ENCODE measurements at regions not wholly inside any gene's neighbourhood (a gene's known extent, or its start where the extent isn't known, plus 50 kb on each side); places are given as distances from the start of the nearest gene placed in this dataset.

GRCh38 chr2:215579809-215580208 is 143.9 kb upstream of the FN1 start:
- TF ChIP-seq CTCF (IDR thresholded peaks at IDR 0.05; ENCODE audit: control insufficient read depth, insufficient read depth, low read depth, low read length, missing control alignments): no peak
- DNase-seq (ENCODE audit: low read depth): peak; percentile 81
- H3K4me3 ChIP-seq (ENCODE audit: control insufficient read depth, low read depth, low read length): no peak overlapping the region

GRCh38 chr2:215577356-215577755 is 141.5 kb upstream of the FN1 start:
- no peak for TF ChIP-seq CTCF (IDR thresholded peaks at IDR 0.05; ENCODE audit: control insufficient read depth, insufficient read depth, low read depth, low read length, missing control alignments)
- no peak for DNase-seq (ENCODE audit: low read depth)
- no peak overlapping the region for H3K4me3 ChIP-seq (ENCODE audit: control insufficient read depth, low read depth, low read length)

GRCh38 chr2:215576572-215576971 is 140.7 kb upstream of the FN1 start:
- no peak for TF ChIP-seq CTCF (IDR thresholded peaks at IDR 0.05; ENCODE audit: control insufficient read depth, insufficient read depth, low read depth, low read length, missing control alignments)
- DNase-seq (ENCODE audit: low read depth): no peak
- no peak overlapping the region for H3K4me3 ChIP-seq (ENCODE audit: control insufficient read depth, low read depth, low read length)

- no peak overlapping the region for H3K4me3 ChIP-seq (ENCODE audit: control insufficient read depth, low read depth, low read length)
- peak; percentile 14 for DNase-seq (ENCODE audit: low read depth)
- TF ChIP-seq CTCF (IDR thresholded peaks at IDR 0.05; ENCODE audit: control insufficient read depth, insufficient read depth, low read depth, low read length, missing control alignments): no peak
These were observed 137.6 kb upstream of the FN1 start for GRCh38 chr2:215573496-215573895.

- DNase-seq (ENCODE audit: low read depth): no peak
- H3K4me3 ChIP-seq (ENCODE audit: control insufficient read depth, low read depth, low read length): no peak overlapping the region
- TF ChIP-seq CTCF (IDR thresholded peaks at IDR 0.05; ENCODE audit: control insufficient read depth, insufficient read depth, low read depth, low read length, missing control alignments): no peak
These were observed 136.5 kb upstream of the FN1 start for GRCh38 chr2:215572341-215572848.

- DNase-seq (ENCODE audit: low read depth): no peak
These were observed 135.8 kb upstream of the FN1 start for GRCh38 chr2:215571689-215572088.

More at GRCh38 chr2:215571689-215572088, 135.8 kb upstream of the FN1 start:
- no peak for TF ChIP-seq CTCF (IDR thresholded peaks at IDR 0.05; ENCODE audit: control insufficient read depth, insufficient read depth, low read depth, low read length, missing control alignments)
- no peak overlapping the region for H3K4me3 ChIP-seq (ENCODE audit: control insufficient read depth, low read depth, low read length)
